GM21390 (cell line): ENCODE measurements at regions not wholly inside any gene's neighbourhood (a gene's known extent, or its start where the extent isn't known, plus 50 kb on each side); places are given as distances from the start of the nearest gene placed in this dataset.
A peak's percentile ranks its signal among the peaks of the same experiment; 100 is the strongest.

Source experiments
- ATAC-seq: cut with Tn5 transposase; IDR thresholded peaks from one replicate; pipeline ENCODE4 v1.9.1; 2021; ENCODE audit not compliant: unreplicated experiment

DNA sequence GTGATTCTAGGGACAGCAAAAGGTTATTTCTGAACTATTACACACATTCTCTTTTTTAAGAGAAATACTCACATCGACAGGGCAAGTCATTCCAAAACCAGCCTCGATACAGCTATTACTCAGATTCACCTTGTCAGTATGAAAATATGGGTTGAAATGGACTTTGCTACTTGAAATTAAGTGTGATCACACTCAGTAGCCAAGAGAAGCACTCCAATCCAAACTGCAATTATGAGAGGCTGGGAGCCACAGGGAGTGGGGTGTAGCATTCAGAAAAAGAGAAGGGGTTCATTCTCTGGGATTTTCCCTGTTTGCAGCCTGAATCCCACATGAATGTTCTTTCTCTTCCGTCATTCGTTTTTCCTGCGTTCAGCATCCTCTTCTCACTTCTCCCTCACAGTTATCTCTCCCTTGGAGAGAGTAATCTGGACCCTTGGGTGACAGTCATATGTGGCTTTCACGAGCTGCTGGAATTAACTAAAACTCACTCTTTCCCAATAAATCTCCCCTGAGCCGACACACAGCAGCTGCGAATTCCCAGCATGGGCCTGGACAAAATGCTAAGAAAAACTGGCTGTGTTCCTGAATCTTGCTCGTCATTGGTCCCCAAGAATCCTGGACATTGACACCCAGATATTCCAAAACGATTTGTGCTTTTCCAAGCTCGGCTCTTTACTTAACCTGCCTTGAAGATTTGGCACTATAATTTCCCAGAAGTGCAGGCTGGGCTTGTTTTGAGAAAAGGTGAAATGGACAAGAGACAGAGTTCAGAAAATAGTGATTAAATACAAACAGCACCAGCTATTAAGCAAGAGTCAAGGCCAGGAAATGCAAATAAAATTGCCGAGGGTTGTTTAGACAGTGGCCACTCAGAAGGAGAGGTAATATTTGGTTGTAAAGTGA, 199.5 kb upstream of the PLEKHG7 start:
- ATAC-seq: peak; percentile 54

DNA sequence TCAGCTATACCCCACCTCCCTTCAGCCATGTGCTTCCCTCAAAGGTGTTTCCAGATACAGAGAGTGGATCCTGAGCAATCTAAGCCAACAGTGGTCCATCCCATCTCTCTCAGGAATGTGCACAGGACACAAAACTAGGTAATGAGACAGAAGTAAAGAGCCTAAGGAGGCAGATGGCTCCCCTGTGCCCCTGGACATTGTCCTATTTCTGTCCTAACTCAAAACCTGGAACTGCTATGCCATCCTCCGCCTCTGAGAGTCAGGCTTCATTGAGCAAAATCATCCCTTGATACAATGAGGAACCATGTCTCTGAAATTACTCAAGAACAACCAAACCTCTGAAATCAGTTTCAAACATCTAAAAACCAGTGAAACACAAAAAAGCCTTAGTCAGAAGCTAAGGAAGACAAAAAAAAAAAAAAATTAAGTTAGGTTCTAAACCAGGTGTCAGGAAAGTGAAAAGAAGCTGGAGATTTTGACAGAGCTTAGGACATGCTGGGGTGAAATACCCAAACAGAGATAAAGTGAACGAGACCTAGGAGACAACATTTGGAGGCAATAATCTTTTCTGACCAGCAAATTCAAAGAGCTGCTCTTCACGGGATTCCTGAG, 200.3 kb upstream of the PLEKHG7 start:
- peak; percentile 58 for ATAC-seq

DNA sequence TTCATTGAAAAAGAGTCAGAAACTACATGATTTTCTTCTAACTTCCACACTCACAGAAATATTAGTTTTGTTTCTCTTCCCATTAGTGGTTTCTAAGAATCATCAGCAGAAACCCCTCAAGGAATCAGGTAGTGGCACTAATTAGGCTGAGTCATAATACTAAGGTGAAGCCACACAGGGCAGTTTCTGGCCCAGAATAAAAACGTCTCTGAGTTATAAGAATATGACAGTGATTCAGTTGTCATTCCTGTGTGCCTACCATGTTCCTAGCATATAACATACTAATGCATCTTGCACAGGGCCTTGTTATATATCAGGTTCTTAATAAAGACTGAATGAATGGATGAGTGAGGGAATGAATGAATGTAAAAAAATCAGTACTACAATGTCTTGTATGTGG, 206.0 kb upstream of the PLEKHG7 start:
- ATAC-seq: peak; percentile 61

DNA sequence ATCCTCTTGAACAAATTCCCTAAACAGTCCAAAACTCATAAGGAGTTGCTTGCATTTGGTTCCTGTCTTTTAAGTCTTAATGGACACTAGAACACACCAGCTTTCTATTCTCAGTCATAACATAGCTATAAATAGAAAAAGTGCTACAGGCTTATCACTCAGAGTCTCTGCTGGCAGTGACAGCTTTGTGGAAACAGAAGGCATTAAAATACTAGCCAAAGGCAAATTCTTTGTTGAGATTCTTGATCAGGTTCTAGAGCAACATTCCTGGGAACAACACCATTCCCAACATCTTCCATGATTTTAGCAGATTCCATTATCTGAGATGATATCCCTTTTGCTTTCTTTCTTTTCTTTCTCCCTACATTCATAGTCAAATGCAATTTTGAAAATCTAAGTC, 207.7 kb upstream of the PLEKHG7 start:
- ATAC-seq: peak; percentile 32

DNA sequence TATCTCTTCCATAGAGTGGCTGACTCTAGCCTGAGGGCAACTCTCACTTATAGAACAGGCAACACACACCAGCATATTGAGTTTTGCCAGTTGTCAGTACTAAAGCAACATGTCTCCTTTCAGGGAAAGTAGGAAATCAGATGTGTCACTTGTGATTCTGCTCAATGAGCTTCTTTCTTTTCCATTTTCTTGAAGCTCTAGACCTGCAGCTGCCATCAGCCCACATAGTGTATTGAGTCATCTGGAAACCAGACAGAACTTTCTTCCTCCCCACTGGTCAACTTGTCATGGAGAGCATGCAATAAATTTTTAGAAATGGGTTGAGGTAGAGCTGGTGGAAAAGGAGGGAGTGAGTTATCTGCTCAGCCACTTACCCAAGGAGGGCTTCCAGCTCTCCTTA, 209.0 kb upstream of the PLEKHG7 start:
- ATAC-seq: peak; percentile 59

DNA sequence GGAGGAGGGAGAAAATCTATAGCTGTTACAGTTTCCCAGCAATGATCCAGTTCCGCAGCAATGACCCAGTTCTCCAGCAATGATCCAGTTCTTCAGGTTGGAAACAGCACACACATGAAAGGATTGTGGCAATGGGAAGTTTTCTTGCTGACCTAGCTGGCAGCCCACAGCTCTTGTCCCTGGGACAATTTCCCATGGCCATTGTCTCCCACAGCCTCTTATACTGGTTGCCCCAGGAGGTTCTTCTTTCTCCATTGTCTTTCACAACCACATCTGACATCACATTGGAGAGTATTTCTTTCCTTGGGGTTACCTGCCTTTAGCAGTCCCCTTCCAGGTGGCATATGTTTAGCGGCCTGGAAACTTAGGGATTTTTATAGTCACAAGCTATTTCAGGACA, 209.8 kb upstream of the PLEKHG7 start:
- ATAC-seq: no peak

DNA sequence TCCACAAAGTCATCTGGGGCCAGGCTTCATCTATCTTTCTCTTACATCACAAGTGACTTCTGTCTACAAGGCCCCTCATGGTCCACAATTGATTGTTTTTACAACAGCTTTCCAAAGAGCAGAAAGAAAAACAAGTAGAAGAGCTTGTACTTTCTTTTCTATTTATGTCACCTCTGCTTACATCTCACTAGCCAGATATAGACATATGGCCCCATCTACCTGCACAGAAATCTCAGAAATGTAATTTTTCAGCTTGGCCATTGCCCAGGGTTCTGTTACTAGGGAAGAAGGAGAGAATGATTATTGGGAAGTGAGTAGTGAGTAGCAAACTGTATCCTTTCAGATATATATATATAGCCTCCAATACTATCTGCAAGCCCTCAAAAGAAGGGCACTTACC, 210.5 kb upstream of the PLEKHG7 start:
- ATAC-seq: no peak

DNA sequence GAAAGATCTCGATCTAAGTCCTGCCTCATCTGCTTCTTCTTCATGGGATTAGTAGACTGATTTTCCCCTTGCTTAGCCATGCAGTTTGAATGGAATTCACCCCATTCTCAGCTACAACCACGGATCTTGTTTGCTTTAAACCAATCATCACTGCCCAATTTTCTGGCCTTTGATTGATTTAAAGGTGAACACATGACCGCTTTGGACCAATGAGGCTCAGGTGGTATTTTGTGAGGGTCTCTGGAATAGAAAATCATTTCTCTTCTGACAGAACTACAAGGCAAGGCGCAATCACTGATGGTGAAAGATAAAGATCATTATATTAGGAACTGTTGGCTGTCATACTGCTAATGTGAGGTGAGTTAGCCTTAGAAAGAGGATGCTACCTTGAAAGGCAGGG, 213.0 kb upstream of the PLEKHG7 start:
- no peak for ATAC-seq

DNA sequence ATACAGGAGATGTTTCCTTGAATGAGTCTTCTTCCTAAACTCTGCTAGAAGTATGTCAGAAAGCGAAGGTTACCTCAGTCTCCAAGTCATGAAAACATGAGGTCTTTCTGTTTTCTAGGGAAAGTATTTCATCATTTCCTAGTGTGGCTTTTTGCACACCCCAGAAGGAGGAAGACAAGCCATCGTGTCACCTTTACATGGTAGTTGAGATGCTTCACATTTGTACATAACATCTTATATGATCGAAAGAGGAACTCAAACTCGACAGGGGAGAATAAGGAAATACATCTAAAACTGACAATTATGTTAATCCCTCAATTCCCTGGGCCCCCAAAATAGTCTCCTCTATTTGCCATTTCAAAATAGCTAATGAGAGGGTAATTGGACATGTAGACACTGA, 214.1 kb upstream of the PLEKHG7 start:
- ATAC-seq: no peak

DNA sequence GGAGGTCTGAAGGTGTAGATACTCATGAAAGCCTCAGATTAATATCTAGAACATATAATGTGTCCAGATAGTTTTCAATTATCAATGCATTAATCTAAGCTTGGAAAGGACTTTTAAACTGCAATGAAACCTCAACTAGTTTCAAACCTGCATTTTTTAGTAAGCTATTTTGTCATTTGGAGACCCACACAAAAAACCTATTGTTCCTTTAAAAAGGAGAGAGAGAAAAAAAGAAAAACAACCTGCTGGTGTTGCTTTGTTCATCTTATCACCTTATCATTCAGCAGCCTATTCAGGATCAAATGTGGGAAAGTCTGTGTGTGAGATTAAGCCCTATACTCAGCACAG, 215.7 kb upstream of the PLEKHG7 start:
- no peak for ATAC-seq

DNA sequence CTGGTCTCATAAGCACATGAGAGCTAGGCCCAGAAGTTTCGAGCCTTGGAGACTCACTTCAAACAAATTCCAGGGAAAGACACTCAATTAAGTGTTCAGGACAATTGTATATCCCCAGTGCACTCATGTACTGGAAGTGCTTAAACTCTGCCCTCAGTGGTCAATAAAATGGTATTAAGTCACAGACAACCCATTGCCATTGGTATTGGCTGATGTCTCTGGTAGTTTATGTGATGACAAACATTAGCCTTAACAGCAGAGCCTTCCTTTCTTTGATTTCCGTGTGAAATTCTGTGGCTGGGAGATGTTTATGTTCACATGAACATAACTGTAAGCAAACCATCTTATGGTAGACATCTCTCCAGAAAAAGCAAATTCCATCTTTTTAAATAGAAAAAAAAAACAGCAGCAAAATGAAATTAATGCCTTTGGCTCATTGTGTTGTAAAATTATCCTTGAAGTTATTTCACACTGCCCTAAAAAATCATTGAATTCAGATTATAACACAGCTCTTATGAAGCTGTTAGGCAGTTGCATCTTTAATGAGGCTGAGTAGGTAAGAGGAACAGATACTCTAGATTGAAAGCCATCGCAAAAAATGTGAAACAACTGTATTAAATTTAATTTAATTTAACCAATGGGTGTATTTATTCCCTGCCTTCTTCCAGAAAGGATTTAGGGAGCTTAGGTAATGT, 216.2 kb upstream of the PLEKHG7 start:
- ATAC-seq: no peak

DNA sequence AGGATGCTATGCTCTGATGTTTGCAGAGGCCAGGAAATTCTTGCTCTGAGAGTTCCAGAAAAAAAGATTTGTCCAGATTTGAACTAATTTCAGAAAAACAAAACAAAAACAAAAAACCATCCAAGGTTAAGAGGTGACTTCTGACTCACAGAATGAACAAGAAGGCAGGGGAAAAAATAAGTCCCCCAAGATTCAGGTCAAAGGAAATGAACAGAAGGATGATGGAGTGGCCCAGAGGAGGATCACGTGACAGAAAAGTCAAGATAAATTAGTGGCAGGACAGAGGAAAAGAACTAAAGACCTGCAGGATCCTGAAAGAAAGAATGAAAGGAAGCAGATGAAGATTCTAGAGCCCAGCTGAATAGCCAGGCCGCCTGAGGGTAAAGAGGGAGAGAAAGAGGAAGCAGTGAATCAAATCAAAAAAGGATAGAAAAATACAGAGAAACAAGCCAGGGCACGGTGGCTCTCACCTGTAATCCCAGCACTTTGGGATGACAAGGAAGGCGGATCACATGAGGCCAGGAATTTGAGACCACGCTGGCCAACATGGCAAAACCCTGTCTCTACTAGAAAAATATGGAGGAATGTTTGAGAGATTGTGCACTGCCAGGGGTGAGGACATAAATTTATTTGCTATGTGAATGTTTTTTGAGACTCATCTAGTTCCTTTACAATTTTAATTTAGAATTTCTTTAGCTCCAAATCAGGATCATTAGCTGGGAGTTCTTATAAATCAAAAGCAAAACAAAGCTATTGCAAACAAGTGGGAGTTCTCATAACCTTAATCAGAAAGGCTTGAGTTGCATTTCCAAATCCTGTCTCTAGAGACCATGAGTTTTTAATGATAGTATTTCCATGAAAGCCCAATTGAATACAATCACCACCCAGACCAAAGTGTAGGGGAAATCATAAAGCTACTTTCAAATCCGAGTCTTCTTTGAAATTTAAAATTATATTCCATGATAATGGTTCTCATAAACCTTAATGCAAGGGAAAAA, 217.1 kb upstream of the PLEKHG7 start:
- peak; percentile 36 for ATAC-seq

DNA sequence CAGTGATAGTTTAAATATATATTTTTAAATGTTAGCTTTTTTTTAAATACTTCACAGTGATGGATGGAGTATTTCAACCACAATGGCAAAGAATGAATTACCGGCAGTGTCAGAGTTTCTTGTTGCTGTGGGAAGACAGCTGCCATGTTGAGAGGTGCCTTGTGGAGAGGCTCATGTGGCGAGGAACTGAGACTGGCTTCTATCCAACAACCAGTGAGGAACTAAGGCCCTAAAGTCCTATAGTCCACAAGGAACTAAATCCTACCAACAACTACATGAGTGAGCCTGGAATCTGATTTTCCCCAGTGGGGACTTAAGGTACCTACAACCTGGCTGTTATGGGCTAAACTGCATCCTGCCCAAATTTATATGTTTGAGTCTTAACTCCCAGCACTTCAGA, 220.2 kb upstream of the PLEKHG7 start:
- no peak for ATAC-seq

DNA sequence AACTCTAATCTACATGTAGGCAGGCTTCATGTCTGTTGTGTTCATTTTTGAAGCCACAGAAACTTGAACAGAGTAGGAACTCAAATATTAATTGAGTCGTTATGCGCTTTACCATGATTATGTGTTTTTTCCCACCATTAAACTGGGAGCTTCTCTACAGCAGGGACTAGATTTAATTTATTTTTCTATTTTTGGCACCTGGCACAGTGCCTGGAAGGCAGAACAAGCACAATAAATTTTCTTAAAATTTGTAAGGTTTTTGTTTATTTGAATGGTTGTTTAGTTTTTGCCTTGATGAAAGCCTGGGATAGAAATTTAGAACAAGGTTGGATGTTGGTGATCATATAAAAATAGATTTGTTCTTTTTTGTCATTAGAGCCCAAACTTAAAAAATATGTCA, 221.7 kb upstream of the PLEKHG7 start:
- ATAC-seq: no peak

DNA sequence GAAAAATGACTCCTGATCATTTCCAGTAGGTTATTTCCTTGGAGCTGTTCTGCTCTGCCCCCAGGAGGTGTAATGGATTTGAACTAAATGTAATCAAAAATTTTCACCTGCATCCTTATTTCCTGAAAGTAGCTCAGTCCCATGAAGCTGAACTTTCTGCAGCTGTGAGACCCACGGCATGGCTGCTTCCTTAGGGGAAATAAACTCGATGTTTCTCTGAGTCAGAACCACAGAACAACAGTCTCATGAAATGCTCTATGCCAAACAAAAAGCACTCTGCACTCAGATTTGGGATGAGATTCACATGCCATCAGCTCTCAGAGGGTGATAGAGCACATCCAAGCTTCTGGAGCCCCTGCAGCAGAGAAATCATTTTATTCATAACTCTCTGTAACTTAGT, 224.1 kb upstream of the PLEKHG7 start:
- ATAC-seq: no peak

DNA sequence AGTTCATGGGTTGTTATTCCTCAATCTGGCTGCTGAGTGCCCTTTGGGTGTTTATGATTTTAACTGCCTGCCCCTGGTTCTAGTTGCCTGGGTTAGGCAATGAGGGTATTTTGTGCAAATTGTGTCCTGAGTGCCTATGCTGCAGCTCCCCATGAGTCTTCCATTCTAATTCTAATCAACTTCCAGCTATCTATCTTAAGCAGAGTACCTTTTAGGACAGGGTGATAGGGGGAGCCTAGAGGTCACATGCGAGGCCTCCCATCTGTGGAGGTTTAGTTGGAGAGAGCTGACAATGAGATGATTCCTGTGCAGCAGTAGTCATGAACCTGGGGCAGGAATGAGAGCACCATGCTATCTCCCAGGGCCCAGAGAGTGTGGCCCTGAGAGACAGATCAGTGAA, 225.9 kb upstream of the PLEKHG7 start:
- ATAC-seq: no peak

DNA sequence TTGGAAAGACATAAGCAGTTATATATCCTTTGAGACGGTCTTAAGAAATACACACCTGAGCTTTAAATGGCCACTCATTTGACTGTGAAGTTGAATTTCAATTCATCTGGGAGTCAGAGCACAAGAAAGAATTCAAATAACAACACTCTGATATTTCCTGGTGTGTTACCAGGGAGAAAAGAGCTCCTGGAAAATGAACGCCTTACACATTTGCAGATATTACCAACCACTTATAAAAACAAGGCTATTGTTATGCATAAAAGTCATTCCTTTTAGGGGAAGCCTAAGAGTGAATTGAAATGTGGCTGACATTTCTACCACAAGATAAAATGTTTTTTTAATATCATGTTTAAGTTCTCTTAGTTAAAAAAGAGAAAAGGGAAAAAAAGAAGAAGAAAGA, 229.2 kb upstream of the PLEKHG7 start:
- no peak for ATAC-seq

DNA sequence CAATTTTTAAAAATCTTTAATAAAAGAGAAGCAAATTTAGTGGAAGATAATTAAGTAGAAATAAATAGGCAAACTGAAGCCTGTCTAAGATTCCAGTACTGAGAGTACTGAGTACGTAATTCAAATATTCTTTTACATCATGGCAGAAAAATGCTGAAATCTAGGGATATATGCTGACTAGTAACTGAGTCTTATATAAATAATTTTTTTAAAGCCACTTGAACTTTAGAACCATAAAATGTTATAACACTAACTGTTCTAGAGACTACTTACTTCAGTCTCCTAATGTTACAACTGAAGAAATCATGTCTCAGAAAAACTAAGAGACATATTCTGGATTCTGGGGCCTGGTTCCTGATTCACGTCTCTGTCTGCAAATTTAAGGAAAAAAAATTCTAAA, 230.6 kb upstream of the PLEKHG7 start:
- no peak for ATAC-seq

DNA sequence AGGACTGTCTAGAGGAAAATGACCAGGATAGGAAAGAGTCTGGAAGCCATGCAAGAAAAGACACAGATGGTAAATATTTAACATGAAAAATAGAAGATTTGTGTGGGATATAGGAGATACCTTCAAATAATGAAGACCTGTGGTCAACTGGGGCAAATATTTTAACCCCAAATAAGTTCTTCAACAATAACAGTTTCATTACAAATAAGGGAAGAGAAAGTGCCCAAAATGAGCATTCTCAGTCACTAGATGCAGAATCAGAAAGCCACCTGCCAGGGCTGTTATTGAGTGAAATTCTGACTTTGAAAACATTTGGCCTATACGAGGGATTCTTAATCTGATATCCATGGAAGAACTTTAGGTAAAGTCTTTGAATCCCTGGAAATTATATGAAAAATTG, 231.2 kb upstream of the PLEKHG7 start:
- ATAC-seq: peak; percentile 37

DNA sequence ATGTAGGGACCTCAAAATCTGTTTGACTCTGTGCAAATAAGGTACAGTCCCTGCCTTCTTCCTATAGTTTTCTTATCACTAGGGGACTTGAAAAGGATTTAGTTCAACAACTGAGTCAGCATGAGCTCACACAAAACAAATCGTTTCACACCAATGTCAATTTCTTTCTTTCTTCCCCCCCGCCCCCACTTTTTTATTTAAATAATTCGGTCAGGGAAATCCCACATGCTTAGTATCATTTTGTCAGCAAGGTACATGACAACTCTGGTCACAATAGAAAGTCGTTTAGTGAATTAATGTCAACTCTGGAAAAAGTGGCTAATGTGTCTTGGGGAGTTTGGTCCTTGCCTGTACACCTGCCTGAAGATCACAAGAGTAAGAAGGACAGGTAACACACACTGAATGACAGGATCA, 232.2 kb upstream of the PLEKHG7 start:
- ATAC-seq: no peak

DNA sequence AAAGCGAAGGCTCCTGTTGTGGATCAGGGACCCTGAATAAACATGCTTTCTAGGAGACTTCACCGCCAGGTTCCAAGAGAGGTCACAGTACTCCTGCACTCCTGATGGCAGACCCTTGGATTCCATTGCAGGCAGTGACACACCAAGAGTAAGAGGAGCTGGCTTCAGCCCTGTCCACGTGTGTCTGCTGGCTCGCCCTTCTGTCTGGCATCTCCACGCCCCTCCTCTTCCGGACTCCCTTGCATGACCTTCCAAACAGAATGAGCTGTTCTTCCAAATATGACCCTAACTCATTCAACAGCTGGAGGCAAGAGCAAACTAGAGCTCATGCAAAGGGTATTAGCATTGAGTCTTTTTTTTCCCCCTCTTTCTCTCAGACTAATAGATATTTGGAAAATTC, 233.0 kb upstream of the PLEKHG7 start:
- ATAC-seq: no peak
